GM12864 (cell line): ENCODE measurements at regions not wholly inside any gene's neighbourhood (a gene's known extent, or its start where the extent isn't known, plus 50 kb on each side); places are given as distances from the start of the nearest gene placed in this dataset.

Experiments used
- DNase-seq: peaks from one replicate; pipeline ENCODE4 v3.0.0-alpha.2; 2011; ENCODE audit warnings: low read depth
- H3K4me3 ChIP-seq: 2 replicates; pipeline ENCODE4 v1.5.1; 2011; ENCODE audit warnings: mild to moderate bottlenecking, low read depth, low read length, control low read depth
- CTCF ChIP-seq: IDR thresholded peaks from 2 replicates; pipeline ENCODE4 v1.5.1; 2011; ENCODE audit warnings: low read depth, mild to moderate bottlenecking, moderate library complexity, low read length, control low read depth, inconsistent platforms; ENCODE audit errors: missing control alignments

- DNase-seq, result no peak
- no peak overlapping the region for H3K4me3 ChIP-seq
- no peak for TF ChIP-seq CTCF
Observed at GRCh38 chr5:74248576-74248975, 392.0 kb downstream of the ENC1 start.

- DNase-seq, result no peak
- TF ChIP-seq CTCF, result no peak
- H3K4me3 ChIP-seq, result no peak overlapping the region
Observed at GRCh38 chr5:74244406-74244805, 396.1 kb downstream of the ENC1 start.

- TF ChIP-seq CTCF, result no peak
- DNase-seq, result no peak
Observed at GRCh38 chr5:74243634-74244033, 396.9 kb downstream of the ENC1 start.

GRCh38 chr5:74242516-74242915, 398.0 kb downstream of the ENC1 start:
- TF ChIP-seq CTCF, result no peak
- no peak overlapping the region for H3K4me3 ChIP-seq
- DNase-seq, result no peak

More at GRCh38 chr5:74243634-74244033, 396.9 kb downstream of the ENC1 start:
- no peak overlapping the region for H3K4me3 ChIP-seq

GRCh38 chr5:74241751-74242140, 398.8 kb downstream of the ENC1 start:
- no peak for TF ChIP-seq CTCF
- peak; percentile 25 for DNase-seq
- no peak overlapping the region for H3K4me3 ChIP-seq

GRCh38 chr5:74240783-74241750, 399.5 kb downstream of the ENC1 start:
- DNase-seq, result no peak
- H3K4me3 ChIP-seq, result no peak overlapping the region
- no peak for TF ChIP-seq CTCF

GRCh38 chr5:74239261-74239660, 401.3 kb downstream of the ENC1 start:
- no peak for TF ChIP-seq CTCF
- no peak for DNase-seq
- no peak overlapping the region for H3K4me3 ChIP-seq
